Stimulated activated CD4-positive, alpha-beta T cell treated with anti-CD3 and anti-CD28 coated beads, Interleukin-15, amount 100 ng/mL, for 1 hour (primary cell): ENCODE measurements at regions not wholly inside any gene's neighbourhood (a gene's known extent, or its start where the extent isn't known, plus 50 kb on each side); places are given as distances from the start of the nearest gene placed in this dataset.

ENCODE experiments used
- DNase-seq, 2 donors: peaks; one replicate each; pipeline ENCODE4 v3.0.0-alpha.2; 2020; ENCODE audit warnings: low read depth in 1 of 2, low spot score in 1 of 2

DNA sequence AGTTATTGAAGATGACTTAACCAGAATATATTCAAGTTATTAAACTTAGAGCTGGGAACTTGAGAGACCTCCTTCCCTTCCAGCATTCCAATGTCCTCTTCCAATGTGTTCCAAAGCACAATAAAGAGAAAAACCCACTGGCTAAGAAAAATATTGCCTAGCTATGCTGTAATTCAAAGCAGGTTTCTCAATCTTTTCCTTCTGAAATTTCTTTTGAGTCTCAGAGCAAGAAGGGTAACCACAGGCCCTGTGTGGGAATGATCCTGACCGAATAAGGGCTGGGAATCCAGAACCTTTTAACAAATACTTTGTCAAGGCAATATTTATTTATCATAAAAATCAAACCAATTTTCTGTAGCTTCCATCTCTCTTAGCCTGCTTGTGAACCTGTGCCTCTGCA is 150.7 kb upstream of the SFRP2 start:
- no peak for DNase-seq

- no peak for DNase-seq
Observed at GRCh38 chr4:153938994-153939393, 150.1 kb upstream of the SFRP2 start.

DNA sequence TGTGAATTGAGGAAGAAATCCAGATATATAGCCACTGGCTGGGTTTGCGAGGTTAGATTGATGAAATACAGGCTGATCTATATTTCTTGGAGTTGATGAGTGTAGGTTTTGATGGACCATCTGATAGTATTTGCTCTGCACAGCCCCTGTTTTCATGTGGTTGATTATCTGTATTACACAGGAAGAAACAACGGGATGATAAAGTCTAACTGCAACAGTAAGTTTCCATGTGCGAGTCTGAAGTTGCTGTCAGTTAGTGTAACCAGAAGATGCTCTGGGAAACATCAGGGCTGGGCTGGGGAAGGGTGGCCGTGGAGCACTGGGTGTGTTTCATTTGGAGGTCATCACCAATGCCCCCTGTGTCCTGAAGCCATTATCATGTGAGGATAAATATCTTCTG is 148.4 kb upstream of the SFRP2 start:
- DNase-seq = no peak

GRCh38 chr4:153936121-153936520 is 147.2 kb upstream of the SFRP2 start:
- no peak for DNase-seq

- DNase-seq = no peak
Observed at GRCh38 chr4:153934688-153935017, 145.8 kb upstream of the SFRP2 start.

- no peak for DNase-seq
Observed at GRCh38 chr4:153933915-153934687, 145.2 kb upstream of the SFRP2 start.

DNA sequence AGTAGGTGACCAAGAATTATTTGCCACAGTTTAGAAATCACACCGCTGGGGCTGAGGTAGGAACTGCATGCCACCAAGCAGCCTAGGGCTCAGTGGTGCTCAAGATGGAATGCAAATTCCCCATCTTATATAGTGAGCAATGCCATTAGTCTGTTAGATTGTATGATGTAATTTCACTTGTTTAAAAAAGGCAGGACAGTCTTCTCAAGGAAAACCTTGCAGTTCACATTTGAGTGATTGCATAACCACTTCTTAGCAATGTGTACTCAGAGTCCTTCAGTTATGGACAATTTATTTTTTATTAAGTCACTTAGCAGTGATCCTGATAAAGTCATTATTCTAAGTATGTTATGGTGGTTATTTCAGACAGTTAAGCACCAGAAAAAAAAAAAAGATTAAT is 142.9 kb upstream of the SFRP2 start:
- no peak for DNase-seq

- DNase-seq = no peak
Observed at GRCh38 chr4:153929675-153930074, 140.8 kb upstream of the SFRP2 start.

DNA sequence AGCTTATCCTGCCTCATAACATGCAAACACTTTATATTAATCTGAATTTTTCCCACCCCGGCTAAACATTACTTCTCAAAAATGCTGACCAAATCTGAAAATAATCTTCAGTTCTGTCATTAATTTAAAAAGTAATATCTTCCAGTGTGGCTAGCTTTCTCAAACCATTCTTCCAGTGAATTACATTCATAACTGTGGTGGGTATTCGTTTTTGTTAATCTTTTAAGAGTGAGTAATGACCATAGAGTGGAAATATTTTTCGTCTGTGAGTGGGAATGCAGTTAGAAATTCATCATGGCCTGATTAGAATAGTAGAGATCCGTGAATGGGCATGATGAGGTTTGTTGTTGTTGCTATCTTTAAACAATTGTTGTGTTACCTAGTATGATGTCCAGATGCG is 138.6 kb upstream of the SFRP2 start:
- no peak for DNase-seq

- no peak for DNase-seq
Observed at GRCh38 chr4:153922148-153922547, 133.3 kb upstream of the SFRP2 start.

DNA sequence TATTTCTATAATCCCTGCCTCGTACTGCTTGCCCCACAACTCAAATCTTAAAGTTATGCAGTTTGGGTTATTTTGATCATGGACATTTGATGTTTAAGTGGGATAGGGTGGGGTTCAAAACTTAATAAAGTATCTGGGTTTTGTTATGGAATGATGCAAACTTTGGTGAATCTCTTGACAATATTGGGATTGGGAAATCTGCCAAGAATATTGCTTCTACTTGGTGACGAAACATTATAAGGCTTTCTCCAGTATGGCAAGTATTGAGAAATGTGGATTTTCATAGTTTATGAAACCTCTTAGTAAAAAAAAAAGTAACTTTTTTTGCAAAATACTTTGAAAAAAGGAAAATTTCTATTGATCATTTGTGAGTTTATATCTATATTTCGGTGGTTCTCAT is 130.8 kb upstream of the SFRP2 start:
- DNase-seq = no peak

- no peak for DNase-seq
Observed at GRCh38 chr4:153916273-153916755, 127.4 kb upstream of the SFRP2 start.

- DNase-seq = no peak
Observed at GRCh38 chr4:153912301-153912700, 123.4 kb upstream of the SFRP2 start.

DNA sequence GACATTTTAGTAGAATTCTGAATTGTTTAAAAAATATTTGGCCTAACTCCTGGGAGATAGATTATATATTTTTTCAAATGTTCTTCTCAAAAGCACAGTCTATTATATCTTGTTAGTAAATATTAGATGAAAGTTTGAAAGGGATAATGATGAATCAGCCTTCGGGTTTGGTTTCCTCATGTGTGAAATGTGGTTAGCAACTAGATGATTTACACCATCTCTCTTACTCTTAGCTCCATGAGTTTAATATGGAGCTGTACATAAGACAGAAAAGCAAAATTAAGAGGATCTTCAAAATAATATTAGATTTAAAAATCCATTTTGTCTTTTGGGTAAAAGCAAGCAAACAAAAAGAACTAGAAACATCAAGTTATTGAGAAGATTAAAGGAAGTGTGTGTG is 120.8 kb upstream of the SFRP2 start:
- DNase-seq = no peak

- no peak for DNase-seq
Observed at GRCh38 chr4:153906231-153906630, 117.3 kb upstream of the SFRP2 start.

GRCh38 chr4:153905231-153905630 is 116.3 kb upstream of the SFRP2 start:
- no peak for DNase-seq

- DNase-seq = no peak
Observed at GRCh38 chr4:153904011-153904410, 115.1 kb upstream of the SFRP2 start.

- DNase-seq = no peak
Observed at GRCh38 chr4:153901220-153901619, 112.3 kb upstream of the SFRP2 start.

- DNase-seq = no peak
Observed at GRCh38 chr4:153900426-153900825, 111.5 kb upstream of the SFRP2 start.

- no peak for DNase-seq
Observed at GRCh38 chr4:153890761-153891160, 101.9 kb upstream of the SFRP2 start.

- DNase-seq = no peak
Observed at GRCh38 chr4:153887217-153887616, 98.3 kb upstream of the SFRP2 start.

GRCh38 chr4:153884325-153884724 is 95.4 kb upstream of the SFRP2 start:
- no peak for DNase-seq

DNA sequence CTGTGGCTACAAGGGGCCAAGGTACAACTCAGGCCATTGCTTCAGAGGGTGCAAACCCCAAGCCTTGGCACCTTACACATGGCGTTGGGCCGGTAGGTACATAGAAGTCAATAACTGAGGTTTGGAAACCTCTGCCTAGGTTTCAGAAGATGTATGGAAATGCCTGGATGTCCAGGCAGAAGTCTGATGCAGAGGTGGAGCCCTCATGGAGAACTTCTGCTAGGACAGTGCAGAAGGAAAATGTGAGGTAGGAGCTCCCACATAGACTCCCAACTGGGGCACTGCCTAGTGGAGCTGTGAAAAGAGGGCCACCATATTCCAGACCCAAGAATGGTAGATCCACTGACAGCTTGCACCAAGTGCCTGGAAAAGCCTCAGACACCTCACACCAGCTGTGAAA is 92.1 kb upstream of the SFRP2 start:
- no peak for DNase-seq
